ENCODE measurements at regions not wholly inside any gene's neighbourhood (a gene's known extent, or its start where the extent isn't known, plus 50 kb on each side); places are given as distances from the start of the nearest gene placed in this dataset.

DNA sequence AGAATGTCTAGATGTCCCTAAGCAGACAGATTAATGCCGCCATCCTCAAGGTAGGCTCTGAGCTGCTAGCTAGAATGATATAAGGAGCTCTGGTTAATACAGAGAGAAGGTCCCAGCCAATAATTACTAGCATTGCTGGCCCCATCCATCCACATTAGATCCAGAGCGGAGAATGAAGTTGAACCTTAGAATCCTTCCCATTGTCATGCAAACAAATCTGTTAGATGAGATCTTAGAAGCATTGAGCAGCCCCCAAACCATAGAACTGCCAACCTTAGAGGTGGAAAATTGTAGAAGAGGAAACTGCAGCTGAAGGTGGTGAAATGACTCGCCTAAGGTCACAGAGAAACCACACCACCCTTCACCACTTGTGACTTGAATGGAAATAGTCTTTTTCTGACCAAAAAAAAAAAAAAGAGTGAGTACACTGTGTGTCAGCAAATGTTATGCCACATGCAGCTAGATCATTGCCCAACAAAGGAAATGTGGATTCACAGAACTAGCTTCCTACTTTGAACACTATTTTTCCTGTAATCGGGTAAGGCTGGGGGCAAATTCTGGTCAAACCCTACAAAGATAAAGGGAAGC, 162.1 kb downstream of the SMIM20 start:
- Histone ChIP-seq H3K9ac (ENCODE audit: low read depth, low read length) (peak overlapping the region; percentile 17), H3K9me3 (replicated peaks; ENCODE audit: low read length) (peaks cover 4% of the 10 kb centered on the region), H3K4me1 (ENCODE audit: control insufficient read depth, insufficient read depth, low read length) (peaks cover 24% of the 10 kb centered on the region), H3K36me3 (ENCODE audit: insufficient read depth, low read length) (no peaks in the 10 kb centered on the region), H3K4me2 (ENCODE audit: low read length) (no peak overlapping the region), H3K27me3 (ENCODE audit: control insufficient read depth, insufficient read depth, low read length) (peaks cover 7% of the 10 kb centered on the region), H3K4me3 (ENCODE audit: low read length) (no peak overlapping the region)

DNA sequence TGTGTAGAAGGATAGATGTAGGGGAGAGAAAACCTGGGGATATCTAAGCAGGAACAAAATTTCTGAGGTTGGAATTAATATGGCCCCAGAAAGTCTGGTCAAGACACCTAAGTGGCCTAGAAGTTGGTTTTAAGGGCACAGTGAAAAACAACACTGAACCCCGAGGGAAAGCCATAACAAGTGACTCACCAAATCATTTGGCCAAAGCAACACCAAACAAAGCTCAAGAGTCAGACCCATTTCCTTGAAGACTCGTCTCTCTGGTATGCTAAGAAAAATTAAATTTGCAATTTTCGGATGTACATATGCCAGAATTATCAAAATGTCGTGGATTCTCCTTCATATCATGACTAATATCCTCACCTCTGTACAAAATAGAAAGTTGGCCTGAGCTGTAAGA, 162.9 kb downstream of the SMIM20 start:
- Histone ChIP-seq H3K4me1 (ENCODE audit: control insufficient read depth, insufficient read depth, low read length) (peaks cover 24% of the 10 kb centered on the region), H3K36me3 (ENCODE audit: insufficient read depth, low read length) (no peaks in the 10 kb centered on the region), H3K9ac (ENCODE audit: low read depth, low read length) (peak overlapping the region; percentile 17), H3K9me3 (replicated peaks; ENCODE audit: low read length) (peaks cover 4% of the 10 kb centered on the region), H3K27me3 (ENCODE audit: control insufficient read depth, insufficient read depth, low read length) (peaks cover 12% of the 10 kb centered on the region), H3K4me3 (ENCODE audit: low read length) (no peak overlapping the region), H3K4me2 (ENCODE audit: low read length) (peak overlapping the region; percentile 6)

DNA sequence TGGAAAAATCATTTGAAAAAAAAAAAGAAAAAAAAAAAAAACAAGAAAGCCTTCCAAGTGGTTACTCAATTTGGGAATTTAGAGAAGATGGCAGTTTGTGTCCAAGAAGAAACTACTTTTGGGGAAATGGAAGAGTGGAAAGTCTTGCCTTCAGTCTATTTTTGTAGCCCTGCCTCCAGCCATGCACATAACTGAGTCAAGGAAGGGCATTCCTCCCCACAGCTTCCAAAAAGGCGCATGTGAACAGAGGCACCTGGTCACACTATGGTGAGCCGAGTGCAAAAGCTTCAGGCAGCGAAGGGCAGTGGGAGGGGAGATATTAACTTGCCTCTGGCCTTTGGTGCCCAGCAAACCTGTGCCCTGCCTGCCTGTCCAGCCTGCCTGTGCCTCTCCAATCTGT, 163.7 kb downstream of the SMIM20 start:
- no peak overlapping the region for H3K4me3 ChIP-seq (ENCODE audit: low read length)
- H3K9me3 ChIP-seq (replicated peaks; ENCODE audit: low read length) = peaks cover 4% of the 10 kb centered on the region
- no peaks in the 10 kb centered on the region for H3K36me3 ChIP-seq (ENCODE audit: insufficient read depth, low read length)
- H3K9ac ChIP-seq (ENCODE audit: low read depth, low read length) = no peak overlapping the region
- H3K4me1 ChIP-seq (ENCODE audit: control insufficient read depth, insufficient read depth, low read length) = peaks cover 24% of the 10 kb centered on the region
- peaks cover 16% of the 10 kb centered on the region for H3K27me3 ChIP-seq (ENCODE audit: control insufficient read depth, insufficient read depth, low read length)
- H3K4me2 ChIP-seq (ENCODE audit: low read length) = no peak overlapping the region

DNA sequence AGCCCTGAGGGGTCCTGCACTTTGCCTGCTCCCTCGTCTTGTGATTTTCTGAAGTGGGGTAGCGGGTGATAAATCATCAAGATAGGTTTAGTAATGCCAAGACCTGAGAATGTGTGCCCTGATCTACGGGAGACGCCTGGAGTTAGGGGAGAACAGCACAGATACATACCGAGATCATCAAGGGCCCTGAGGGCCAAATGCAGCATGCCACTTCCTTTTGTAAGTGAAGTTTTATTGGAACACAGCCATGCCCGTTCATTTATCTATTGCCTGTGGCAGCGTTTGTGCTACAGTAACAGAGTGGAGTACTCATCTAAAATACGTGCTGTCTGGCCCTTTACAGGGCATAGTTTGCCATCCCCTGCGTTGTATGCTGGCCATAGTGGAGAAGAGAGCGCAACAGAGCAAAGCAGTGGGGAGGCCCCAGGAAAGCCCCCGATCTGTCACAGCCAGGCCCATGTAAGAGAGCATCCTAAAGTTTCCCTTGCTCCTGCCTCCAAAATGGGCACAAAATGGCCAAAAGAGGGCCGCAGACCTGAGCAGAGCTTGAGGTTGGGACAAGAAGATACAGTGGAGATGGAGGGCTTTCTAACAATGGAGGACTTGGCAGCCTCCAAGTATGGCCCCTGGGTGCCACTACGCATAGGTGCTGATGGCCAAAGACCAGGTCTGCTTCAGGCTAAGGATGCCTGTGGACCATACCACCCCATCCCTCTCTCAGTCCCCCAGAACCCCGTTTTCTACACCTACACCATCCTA, 167.0 kb downstream of the SMIM20 start:
- Histone ChIP-seq H3K4me2 (ENCODE audit: low read length) (no peak overlapping the region), H3K4me1 (ENCODE audit: control insufficient read depth, insufficient read depth, low read length) (peaks cover 37% of the 10 kb centered on the region), H3K9ac (ENCODE audit: low read depth, low read length) (no peak overlapping the region), H3K27me3 (ENCODE audit: control insufficient read depth, insufficient read depth, low read length) (peaks cover 25% of the 10 kb centered on the region), H3K9me3 (replicated peaks; ENCODE audit: low read length) (peaks cover 4% of the 10 kb centered on the region), H3K36me3 (ENCODE audit: insufficient read depth, low read length) (no peaks in the 10 kb centered on the region), H3K4me3 (ENCODE audit: low read length) (no peak overlapping the region)

DNA sequence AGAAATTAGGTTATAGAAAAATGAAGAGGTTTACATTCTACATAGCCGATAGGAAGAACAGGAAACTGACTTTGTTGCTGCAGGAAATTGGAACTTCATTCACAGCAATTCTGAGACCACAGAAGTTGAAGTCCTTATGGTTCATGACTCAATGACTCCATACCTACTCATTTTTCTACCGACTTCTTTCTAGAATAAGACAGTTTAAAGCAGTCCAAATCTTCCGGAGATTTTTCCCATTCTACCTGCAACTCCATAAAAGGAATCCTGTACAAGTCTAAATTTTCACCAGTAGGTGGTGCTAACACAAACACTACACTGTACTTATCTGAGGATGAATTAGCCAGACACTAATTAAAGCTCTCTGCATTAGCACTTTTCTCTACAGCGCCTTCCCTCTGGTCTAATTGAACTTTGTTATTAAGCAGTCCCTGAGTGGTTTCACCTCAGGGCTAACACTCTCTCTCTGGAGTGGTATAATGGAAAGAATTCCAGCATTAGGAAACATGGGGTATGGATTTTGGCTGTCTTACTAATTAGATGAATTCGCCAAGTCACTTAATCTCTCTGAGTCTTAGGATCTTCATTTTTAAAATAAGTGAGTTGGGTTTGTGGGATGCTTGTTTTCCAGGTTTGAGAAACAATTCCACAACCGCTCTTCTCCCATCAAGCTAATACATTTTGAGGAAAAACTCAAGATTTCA, 167.9 kb downstream of the SMIM20 start:
- H3K4me3 ChIP-seq (ENCODE audit: low read length) = no peak overlapping the region
- no peaks in the 10 kb centered on the region for H3K36me3 ChIP-seq (ENCODE audit: insufficient read depth, low read length)
- H3K27me3 ChIP-seq (ENCODE audit: control insufficient read depth, insufficient read depth, low read length) = peaks cover 32% of the 10 kb centered on the region
- H3K4me1 ChIP-seq (ENCODE audit: control insufficient read depth, insufficient read depth, low read length) = peaks cover 32% of the 10 kb centered on the region
- H3K4me2 ChIP-seq (ENCODE audit: low read length) = no peak overlapping the region
- no peaks in the 10 kb centered on the region for H3K9me3 ChIP-seq (replicated peaks; ENCODE audit: low read length)
- no peak overlapping the region for H3K9ac ChIP-seq (ENCODE audit: low read depth, low read length)

DNA sequence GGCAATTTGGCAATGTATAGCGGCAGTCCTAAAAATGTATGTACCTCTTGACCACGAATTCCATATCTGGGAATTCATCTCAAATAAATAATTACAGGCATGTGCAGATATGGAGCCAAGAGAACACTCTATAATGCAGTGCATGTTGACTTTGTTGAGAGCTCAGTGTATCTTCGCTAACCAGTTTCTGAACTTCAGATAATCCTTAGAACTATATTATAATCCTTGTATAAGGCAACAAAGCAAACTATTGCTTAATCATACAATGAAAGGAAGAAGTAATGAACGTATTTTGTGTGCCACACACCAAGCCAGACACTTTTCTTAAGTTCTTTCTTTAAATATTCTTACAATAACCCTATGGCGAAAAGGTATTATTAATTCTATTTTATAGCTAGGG, 168.5 kb downstream of the SMIM20 start:
- Histone ChIP-seq H3K4me1 (ENCODE audit: control insufficient read depth, insufficient read depth, low read length) (peaks cover 31% of the 10 kb centered on the region), H3K4me2 (ENCODE audit: low read length) (no peak overlapping the region), H3K9me3 (replicated peaks; ENCODE audit: low read length) (no peaks in the 10 kb centered on the region), H3K27me3 (ENCODE audit: control insufficient read depth, insufficient read depth, low read length) (peaks cover 32% of the 10 kb centered on the region), H3K9ac (ENCODE audit: low read depth, low read length) (no peak overlapping the region), H3K36me3 (ENCODE audit: insufficient read depth, low read length) (no peaks in the 10 kb centered on the region), H3K4me3 (ENCODE audit: low read length) (no peak overlapping the region)

DNA sequence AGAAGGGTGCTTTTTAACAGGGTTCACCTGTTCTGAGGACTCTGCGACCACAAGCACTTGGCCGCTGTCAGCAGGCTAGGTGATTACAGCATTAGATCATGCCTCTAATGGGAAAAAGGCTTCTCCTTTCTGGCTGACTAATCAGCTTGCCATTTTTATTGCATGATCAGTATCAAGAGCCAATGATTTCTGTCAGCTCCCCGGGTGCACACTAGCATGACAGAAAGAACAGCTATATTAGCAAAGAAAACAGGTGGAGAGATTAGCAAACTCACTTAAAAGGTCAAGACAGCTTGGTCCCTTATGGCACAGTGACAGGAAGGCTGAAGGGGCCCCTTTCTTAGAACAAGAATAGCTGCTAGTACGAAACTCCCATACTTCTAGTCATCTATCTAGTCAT, 170.0 kb downstream of the SMIM20 start:
- Histone ChIP-seq H3K9ac (ENCODE audit: low read depth, low read length) (no peak overlapping the region), H3K9me3 (replicated peaks; ENCODE audit: low read length) (no peaks in the 10 kb centered on the region), H3K36me3 (ENCODE audit: insufficient read depth, low read length) (no peaks in the 10 kb centered on the region), H3K4me1 (ENCODE audit: control insufficient read depth, insufficient read depth, low read length) (peaks cover 38% of the 10 kb centered on the region), H3K4me2 (ENCODE audit: low read length) (peak overlapping the region; percentile 21), H3K27me3 (ENCODE audit: control insufficient read depth, insufficient read depth, low read length) (peaks cover 32% of the 10 kb centered on the region), H3K4me3 (ENCODE audit: low read length) (no peak overlapping the region)

DNA sequence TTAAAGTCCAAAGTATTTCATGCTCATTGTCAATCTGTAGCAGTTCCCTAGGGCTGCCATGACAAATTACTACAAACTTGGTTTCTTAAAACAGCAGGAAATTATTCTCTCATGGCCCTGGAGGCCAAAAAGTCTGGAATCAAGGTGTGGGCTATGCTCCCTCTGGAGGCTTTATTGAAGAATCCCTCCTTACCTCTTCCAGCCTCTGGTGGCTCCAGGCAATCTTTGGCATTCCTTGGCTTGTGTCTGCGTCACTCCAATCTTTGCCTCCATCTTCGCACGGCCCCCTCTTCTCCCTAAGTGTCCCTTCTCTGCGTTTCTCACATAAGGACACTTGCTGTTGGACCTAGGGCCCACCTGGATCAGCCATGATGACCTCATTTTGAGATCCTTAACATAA, 170.4 kb downstream of the SMIM20 start:
- no peak overlapping the region for H3K9ac ChIP-seq (ENCODE audit: low read depth, low read length)
- no peaks in the 10 kb centered on the region for H3K36me3 ChIP-seq (ENCODE audit: insufficient read depth, low read length)
- H3K4me1 ChIP-seq (ENCODE audit: control insufficient read depth, insufficient read depth, low read length) = peaks cover 42% of the 10 kb centered on the region
- H3K4me3 ChIP-seq (ENCODE audit: low read length) = no peak overlapping the region
- peaks cover 32% of the 10 kb centered on the region for H3K27me3 ChIP-seq (ENCODE audit: control insufficient read depth, insufficient read depth, low read length)
- peak overlapping the region; percentile 21 for H3K4me2 ChIP-seq (ENCODE audit: low read length)
- no peaks in the 10 kb centered on the region for H3K9me3 ChIP-seq (replicated peaks; ENCODE audit: low read length)

DNA sequence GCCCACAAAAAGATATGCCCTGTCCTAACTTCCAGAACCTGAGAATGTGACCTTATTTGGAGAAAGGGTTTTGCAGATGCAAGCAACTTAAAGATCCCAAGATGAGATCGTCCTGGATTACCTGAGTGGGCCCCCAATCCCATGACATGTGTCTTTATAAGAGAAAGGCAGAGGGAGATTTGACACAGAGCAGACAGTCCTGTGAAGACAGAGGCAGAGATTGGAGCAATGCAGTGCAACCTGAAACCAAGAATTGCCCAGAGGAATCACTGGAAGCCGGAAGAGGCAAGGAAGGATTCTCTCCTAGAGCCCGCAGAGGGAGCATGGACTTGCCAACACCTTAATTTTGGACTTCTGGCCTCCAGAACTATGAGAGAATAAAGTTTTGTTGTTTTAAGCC, 171.5 kb downstream of the SMIM20 start:
- no peak overlapping the region for H3K9ac ChIP-seq (ENCODE audit: low read depth, low read length)
- H3K36me3 ChIP-seq (ENCODE audit: insufficient read depth, low read length) = no peaks in the 10 kb centered on the region
- peaks cover 30% of the 10 kb centered on the region for H3K27me3 ChIP-seq (ENCODE audit: control insufficient read depth, insufficient read depth, low read length)
- no peak overlapping the region for H3K4me2 ChIP-seq (ENCODE audit: low read length)
- H3K4me3 ChIP-seq (ENCODE audit: low read length) = no peak overlapping the region
- H3K4me1 ChIP-seq (ENCODE audit: control insufficient read depth, insufficient read depth, low read length) = peaks cover 42% of the 10 kb centered on the region
- H3K9me3 ChIP-seq (replicated peaks; ENCODE audit: low read length) = peaks cover 2% of the 10 kb centered on the region

DNA sequence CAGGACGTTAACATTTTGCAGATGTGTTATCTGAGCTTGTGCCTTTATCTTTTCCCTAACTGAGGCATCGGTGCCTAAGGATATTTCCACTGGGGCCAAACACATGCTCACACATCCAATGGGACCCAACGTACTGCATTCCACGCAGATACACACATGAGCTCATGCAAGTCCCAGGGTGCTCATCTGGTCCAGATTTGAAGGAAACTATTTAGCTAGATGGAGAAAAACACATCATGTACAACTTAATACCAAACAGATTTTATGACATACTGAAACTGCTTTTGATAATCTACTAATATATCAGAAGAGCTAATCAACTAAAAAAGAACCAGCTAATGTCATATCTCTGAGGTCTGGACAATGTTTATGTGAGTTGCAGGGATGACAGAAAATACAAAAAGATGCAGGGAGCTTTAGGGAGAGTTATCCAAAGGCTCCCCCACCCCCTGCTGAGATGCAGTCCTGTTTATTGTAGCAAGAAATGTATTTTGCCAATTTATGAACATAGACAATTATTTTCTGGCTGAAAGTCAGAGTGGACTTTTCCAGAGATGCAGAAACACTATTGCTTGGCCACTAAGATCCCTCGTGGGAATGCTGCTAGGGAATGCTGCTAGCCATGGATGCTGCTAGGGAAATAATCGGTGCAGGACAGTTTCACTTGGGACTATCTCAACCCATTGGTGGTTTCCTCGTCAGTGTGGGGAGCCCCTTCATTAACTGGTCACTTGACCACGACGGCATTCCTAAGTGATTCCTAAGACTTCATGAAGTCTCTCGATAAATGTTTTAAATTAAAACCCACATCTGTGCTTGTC, 172.8 kb downstream of the SMIM20 start:
- H3K4me3 ChIP-seq (ENCODE audit: low read length) = no peak overlapping the region
- peaks cover 5% of the 10 kb centered on the region for H3K9me3 ChIP-seq (replicated peaks; ENCODE audit: low read length)
- no peaks in the 10 kb centered on the region for H3K36me3 ChIP-seq (ENCODE audit: insufficient read depth, low read length)
- peaks cover 20% of the 10 kb centered on the region for H3K27me3 ChIP-seq (ENCODE audit: control insufficient read depth, insufficient read depth, low read length)
- no peak overlapping the region for H3K9ac ChIP-seq (ENCODE audit: low read depth, low read length)
- peaks cover 42% of the 10 kb centered on the region for H3K4me1 ChIP-seq (ENCODE audit: control insufficient read depth, insufficient read depth, low read length)
- no peak overlapping the region for H3K4me2 ChIP-seq (ENCODE audit: low read length)

DNA sequence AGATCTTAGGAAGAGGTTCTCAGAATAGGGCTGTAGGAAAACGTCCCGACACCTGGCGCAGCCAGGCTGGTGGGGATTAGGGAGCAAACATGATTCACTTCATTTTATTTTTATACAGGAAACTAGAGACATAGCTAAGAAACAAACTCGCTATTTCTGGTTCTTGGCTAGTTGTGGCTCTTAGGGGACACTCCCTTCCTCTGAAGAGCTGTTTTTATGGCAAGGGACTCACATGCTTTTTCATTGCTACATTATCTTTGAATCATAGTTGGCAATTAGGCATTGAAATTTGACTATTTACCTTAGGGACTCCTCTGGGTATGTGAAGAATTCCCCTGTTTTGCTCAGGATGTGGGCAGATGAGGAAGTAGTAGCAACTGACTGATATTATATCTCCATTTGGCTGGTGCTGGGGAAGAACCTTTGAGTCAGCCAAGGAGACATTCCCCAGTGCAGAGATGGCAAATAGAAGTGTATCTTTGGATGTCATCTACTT, 174.5 kb downstream of the SMIM20 start:
- H3K4me1 ChIP-seq (ENCODE audit: control insufficient read depth, insufficient read depth, low read length) = peaks cover 39% of the 10 kb centered on the region
- H3K27me3 ChIP-seq (ENCODE audit: control insufficient read depth, insufficient read depth, low read length) = peaks cover 14% of the 10 kb centered on the region
- H3K4me2 ChIP-seq (ENCODE audit: low read length) = peak overlapping the region; percentile 30
- H3K9ac ChIP-seq (ENCODE audit: low read depth, low read length) = peak overlapping the region; percentile 47
- no peaks in the 10 kb centered on the region for H3K36me3 ChIP-seq (ENCODE audit: insufficient read depth, low read length)
- H3K9me3 ChIP-seq (replicated peaks; ENCODE audit: low read length) = peaks cover 5% of the 10 kb centered on the region
- no peak overlapping the region for H3K4me3 ChIP-seq (ENCODE audit: low read length)

Measured in skeletal muscle satellite cell (primary cell).